Mucosa of stomach (tissue), 1 donor: ENCODE measurements at regions not wholly inside any gene's neighbourhood (a gene's known extent, or its start where the extent isn't known, plus 50 kb on each side); places are given as distances from the start of the nearest gene placed in this dataset.

ENCODE experiments used
- H3K27me3 ChIP-seq: one replicate; pipeline ENCODE4 v1.7.0; 2013; ENCODE audit warnings: mild to moderate bottlenecking, low read length; ENCODE audit not compliant: control insufficient read depth, insufficient read depth
- H3K36me3 ChIP-seq: one replicate; pipeline ENCODE4 v1.7.0; 2013; ENCODE audit warnings: low read length; ENCODE audit not compliant: control insufficient read depth, insufficient read depth
- H3K4me1 ChIP-seq: one replicate; pipeline ENCODE4 v1.7.0; 2013; ENCODE audit warnings: mild to moderate bottlenecking, low read length; ENCODE audit not compliant: control insufficient read depth, insufficient read depth
- H3K4me3 ChIP-seq: one replicate; pipeline ENCODE4 v1.7.0; 2013; ENCODE audit warnings: low read length
- H3K9ac ChIP-seq: one replicate; pipeline ENCODE4 v1.7.0; 2013; ENCODE audit warnings: mild to moderate bottlenecking, low read length, moderate library complexity
- H3K9me3 ChIP-seq: one replicate; pipeline ENCODE4 v1.7.0; 2013; ENCODE audit warnings: mild to moderate bottlenecking, low read length, moderate library complexity; ENCODE audit not compliant: control insufficient read depth
- donor health status: Pancreatic carcinoma.

DNA sequence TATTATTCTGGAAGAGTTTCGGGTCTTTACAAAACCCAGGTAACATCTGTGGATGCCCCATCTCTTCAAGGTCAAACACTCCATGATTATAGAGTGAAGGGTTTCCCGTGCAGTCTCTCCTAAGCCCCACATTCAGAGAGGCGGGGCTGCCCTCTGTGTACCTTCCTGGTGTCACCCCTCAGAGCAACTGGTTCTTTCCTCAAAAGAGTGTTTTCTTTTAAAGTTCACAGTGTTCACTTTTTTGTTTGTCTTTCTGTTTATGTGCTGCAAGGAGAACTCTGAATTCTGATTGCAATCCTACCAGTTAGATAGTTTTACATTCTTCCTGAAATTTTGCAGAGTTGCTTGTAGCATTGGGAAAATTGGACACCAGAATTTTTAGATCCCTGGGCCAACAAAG, 190.2 kb downstream of the ADAMTS15 start:
- Histone ChIP-seq H3K27me3 (no peaks in the 10 kb centered on the region), H3K9me3 (no peaks in the 10 kb centered on the region), H3K4me3 (no peak overlapping the region), H3K9ac (no peak overlapping the region), H3K4me1 (peaks cover 8% of the 10 kb centered on the region), H3K36me3 (no peaks in the 10 kb centered on the region)

DNA sequence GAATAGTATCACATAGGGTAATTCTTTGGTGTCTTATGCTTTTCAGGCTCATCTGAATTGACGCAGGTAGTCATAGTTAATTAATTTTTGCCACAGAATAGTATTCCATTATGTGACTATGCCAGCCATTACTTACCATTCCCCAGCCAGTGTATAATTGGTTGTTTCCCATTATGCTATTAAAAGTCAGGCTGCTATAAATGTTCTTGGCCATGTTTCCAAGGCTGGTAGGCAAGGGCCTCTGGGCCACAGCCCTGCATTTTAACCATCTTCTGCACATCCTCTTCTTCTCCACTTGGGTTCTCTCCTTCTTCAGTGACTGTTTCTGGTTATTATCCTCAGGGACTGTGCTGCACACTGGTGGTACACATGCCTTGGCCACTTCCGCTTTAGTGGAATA, 190.9 kb downstream of the ADAMTS15 start:
- no peaks in the 10 kb centered on the region for H3K36me3 ChIP-seq
- H3K27me3 ChIP-seq = no peaks in the 10 kb centered on the region
- H3K4me3 ChIP-seq = no peak overlapping the region
- H3K9me3 ChIP-seq = no peaks in the 10 kb centered on the region
- no peak overlapping the region for H3K9ac ChIP-seq
- H3K4me1 ChIP-seq = peaks cover 14% of the 10 kb centered on the region

DNA sequence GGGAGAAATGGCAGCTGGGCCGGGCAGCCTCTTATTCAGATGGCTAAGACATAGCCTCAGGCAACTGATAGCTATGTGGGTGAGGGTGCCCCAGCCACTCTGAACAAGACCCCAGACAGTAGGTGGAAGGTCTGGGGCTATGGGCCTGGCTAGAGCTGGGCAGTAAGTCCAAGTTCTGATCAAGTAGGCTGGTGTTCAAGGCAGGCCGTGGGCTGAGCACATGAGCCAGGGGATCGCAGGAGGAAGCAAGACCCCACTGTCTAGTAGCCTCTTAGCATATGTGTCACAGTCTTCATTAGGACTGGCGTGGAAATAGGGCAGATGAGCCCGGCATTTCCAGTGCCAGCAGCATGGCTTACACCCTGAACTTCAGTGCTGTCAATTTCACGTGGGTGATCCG, 192.1 kb downstream of the ADAMTS15 start:
- peaks cover 26% of the 10 kb centered on the region for H3K4me1 ChIP-seq
- H3K4me3 ChIP-seq = no peak overlapping the region
- no peaks in the 10 kb centered on the region for H3K9me3 ChIP-seq
- H3K36me3 ChIP-seq = no peaks in the 10 kb centered on the region
- no peaks in the 10 kb centered on the region for H3K27me3 ChIP-seq
- no peak overlapping the region for H3K9ac ChIP-seq

DNA sequence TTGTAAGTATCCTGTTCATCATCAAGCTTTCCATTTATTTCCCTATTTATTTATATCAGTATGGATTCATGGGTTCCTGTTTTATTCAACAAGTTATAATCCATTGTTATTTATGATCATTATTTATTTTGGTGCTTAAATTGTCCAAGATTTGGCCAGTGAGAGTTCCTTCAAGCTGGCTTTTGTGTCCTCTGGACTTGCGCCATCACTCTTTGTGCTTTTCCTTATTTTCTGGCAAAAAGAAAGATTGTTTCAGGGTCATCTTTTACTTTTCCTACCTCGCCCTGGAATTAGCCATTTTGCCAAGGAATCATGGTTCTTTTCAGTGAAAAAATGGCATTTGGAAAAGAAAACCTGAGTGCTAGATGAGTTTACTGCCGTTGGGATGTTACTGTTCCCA, 193.4 kb downstream of the ADAMTS15 start:
- no peak overlapping the region for H3K4me3 ChIP-seq
- H3K4me1 ChIP-seq = peaks cover 26% of the 10 kb centered on the region
- no peaks in the 10 kb centered on the region for H3K9me3 ChIP-seq
- H3K9ac ChIP-seq = no peak overlapping the region
- H3K27me3 ChIP-seq = no peaks in the 10 kb centered on the region
- no peaks in the 10 kb centered on the region for H3K36me3 ChIP-seq

DNA sequence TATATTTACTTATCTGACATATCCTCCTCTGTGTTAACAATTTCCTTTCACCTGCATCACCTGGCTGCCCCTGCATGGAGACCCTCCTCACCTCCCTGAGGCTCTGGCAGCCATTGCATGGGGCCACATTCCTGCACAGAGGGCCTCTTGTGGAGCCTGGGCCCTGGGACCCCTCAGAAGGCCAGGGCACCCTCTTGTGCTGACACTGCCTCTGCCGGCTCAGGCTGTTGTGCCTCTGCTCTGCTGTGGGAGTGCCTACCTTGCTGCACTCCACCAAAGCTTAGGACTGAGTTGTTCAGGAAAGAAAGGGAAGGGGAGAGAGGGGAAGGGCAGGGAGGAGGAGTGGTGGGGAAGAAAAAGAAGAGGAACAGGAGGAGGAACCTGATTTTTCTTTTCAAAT, 194.5 kb downstream of the ADAMTS15 start:
- Histone ChIP-seq H3K4me1 (peaks cover 22% of the 10 kb centered on the region), H3K36me3 (no peaks in the 10 kb centered on the region), H3K9me3 (no peaks in the 10 kb centered on the region), H3K27me3 (no peaks in the 10 kb centered on the region), H3K4me3 (no peak overlapping the region), H3K9ac (no peak overlapping the region)

DNA sequence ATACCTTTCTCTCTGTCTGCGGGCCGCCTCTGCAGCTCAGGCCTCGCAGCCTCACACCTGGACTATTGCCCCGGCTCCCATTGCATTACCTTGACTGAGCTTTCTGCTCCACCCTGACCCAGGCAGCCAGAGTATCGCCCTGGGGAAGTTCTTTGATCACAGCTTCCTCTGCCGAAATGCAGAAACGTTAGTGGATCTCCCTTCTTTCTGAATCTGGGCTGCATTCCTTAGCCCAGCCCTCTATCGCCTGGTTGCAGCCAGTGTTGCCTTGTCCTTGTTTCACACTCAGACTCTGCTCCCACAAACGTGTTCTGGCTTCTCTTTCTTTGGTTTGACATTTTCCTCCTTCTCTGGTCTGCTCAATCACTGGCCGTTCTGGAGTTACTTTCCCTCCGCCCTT, 195.7 kb downstream of the ADAMTS15 start:
- no peak overlapping the region for H3K4me3 ChIP-seq
- peaks cover 22% of the 10 kb centered on the region for H3K4me1 ChIP-seq
- no peaks in the 10 kb centered on the region for H3K27me3 ChIP-seq
- H3K36me3 ChIP-seq = no peaks in the 10 kb centered on the region
- H3K9ac ChIP-seq = no peak overlapping the region
- no peaks in the 10 kb centered on the region for H3K9me3 ChIP-seq

DNA sequence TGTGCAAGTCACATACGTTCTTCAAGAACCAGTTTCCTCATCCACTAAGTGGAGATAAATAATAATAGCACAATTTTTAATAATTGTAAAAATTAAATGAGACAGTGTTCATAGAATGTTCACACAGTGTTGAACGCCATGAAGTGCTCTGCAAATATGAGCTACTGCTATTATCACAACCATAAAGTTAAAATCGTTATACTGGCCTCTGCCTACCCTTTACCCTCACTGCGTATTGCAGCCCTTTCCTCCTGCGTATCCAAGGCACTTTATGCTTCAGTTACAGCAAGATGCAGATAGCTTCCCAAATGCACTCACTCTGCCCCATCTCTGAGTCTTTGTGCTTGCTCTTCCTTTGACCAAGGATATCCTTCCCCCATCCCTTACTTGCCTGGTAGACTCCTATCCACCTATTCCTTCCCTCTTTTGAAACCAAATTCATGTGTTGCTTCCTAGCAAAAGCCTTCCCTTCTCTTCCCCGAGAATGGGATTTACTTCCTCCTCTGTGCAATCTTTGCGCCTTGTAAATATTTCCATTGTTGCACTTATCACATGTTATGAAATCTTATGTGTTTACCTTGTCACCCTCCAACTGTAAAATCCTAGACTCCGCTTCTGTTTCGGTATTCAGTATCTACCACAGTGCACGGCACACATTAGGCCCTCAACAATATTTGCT, 196.9 kb downstream of the ADAMTS15 start:
- Histone ChIP-seq H3K27me3 (no peaks in the 10 kb centered on the region), H3K36me3 (no peaks in the 10 kb centered on the region), H3K9me3 (no peaks in the 10 kb centered on the region), H3K9ac (no peak overlapping the region), H3K4me1 (peaks cover 22% of the 10 kb centered on the region), H3K4me3 (no peak overlapping the region)

DNA sequence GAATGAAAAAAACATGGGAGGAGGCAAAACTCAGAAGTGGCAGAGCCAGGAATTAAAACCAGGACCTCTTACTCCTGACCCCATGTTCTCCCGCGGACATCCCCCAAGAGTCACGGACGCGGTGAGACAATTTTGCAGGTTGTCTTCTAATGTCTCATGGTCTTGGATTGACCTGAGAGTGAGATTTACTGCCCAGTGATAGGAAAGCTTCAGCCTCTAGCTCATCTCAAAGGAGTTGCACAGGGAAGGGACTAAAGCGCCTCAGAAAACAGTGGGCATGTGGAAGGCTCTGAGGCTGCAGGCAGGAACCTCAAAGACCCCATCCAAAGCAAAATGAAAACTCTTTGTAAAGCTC, 197.4 kb downstream of the ADAMTS15 start:
- no peak overlapping the region for H3K9ac ChIP-seq
- no peaks in the 10 kb centered on the region for H3K9me3 ChIP-seq
- no peaks in the 10 kb centered on the region for H3K36me3 ChIP-seq
- H3K4me1 ChIP-seq = peaks cover 22% of the 10 kb centered on the region
- no peaks in the 10 kb centered on the region for H3K27me3 ChIP-seq
- no peak overlapping the region for H3K4me3 ChIP-seq

DNA sequence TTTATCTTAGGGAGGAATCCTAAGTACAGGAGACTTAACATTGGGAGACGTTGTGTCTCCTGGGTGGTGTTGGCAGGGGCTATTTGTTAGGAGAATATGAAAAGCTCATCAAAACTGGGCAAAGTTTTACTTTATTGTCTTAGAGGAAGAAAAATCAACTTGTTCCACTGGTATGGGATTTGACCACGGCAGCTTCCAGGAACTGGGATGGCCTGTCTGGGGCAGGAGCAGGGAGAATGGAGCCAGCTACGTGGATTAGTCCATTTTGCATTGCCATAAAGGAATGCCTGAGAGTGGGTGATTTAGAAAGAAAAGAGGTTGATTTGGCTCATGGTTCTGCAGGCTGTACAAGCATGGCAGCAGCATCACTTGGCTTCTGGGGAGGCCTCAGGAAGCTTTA, 198.4 kb downstream of the ADAMTS15 start:
- peaks cover 22% of the 10 kb centered on the region for H3K4me1 ChIP-seq
- H3K9me3 ChIP-seq = no peaks in the 10 kb centered on the region
- no peak overlapping the region for H3K9ac ChIP-seq
- no peaks in the 10 kb centered on the region for H3K36me3 ChIP-seq
- no peaks in the 10 kb centered on the region for H3K27me3 ChIP-seq
- H3K4me3 ChIP-seq = no peak overlapping the region

DNA sequence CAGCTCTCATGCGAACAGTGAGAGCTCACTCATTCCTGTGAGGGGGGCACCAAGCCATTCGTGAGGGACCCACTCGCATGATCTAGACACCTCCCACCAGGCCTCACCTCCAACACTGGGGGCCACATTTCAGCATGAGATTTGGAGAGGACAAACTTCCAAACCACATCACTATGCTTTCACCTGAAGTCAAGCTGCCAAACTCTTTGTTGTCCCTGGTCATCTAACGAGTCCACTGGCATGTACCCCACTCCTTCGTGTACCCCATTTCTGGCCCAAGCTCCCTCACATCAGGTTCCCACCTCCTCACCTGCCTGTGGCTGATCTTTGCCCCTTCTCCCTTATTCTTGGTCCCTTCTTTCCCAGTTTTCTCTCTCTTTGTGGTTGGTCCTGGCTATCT, 198.9 kb downstream of the ADAMTS15 start:
- H3K4me3 ChIP-seq = no peak overlapping the region
- H3K9ac ChIP-seq = no peak overlapping the region
- peaks cover 22% of the 10 kb centered on the region for H3K4me1 ChIP-seq
- no peaks in the 10 kb centered on the region for H3K36me3 ChIP-seq
- no peaks in the 10 kb centered on the region for H3K9me3 ChIP-seq
- H3K27me3 ChIP-seq = no peaks in the 10 kb centered on the region

DNA sequence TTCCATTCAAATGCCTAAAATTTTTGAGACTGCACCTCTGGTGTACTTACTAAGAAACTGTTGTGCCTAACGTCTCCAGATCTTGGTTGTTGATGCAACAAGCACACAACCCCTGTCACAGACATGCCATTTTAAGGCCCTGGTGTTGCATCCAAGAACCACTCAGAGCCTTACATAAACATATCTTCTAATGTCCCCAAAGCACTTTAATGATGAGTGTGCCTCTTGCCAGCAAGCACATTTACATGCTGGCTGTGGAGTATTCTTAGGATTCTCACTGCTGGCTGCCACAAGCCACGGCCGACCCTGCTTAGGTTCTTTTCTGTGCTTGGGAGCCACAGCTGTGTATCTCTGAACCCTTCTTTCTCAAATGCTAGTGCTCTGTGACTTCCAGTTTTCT, 201.4 kb downstream of the ADAMTS15 start:
- H3K4me3 ChIP-seq = no peak overlapping the region
- H3K36me3 ChIP-seq = no peaks in the 10 kb centered on the region
- H3K9me3 ChIP-seq = no peaks in the 10 kb centered on the region
- H3K4me1 ChIP-seq = peaks cover 33% of the 10 kb centered on the region
- H3K27me3 ChIP-seq = no peaks in the 10 kb centered on the region
- H3K9ac ChIP-seq = no peak overlapping the region

DNA sequence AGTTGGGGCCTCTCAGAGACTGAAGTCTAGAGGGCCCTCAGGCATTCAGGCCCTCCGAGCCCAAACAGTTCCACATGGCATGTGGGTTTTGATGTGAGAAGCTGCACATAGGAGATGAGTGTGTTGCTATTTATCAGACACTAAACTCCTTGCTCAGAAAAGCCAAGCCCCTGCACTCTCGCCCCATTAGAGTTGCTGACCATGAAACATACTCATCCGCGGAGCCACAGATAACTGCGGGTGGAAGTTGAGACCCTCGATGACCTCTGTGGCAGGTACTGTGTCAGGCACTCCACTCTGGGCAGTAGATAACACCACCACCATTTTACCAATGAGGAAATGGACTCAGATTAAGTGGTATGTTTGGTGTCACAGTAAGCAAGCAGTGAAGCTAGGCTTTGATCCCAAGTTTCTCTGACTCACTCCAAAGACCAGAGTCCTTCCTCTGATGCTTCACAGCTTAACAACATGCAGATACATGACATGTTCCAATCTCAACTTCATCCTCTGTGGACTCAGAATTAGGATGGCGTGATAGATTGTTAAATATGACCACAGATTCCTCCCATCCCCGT, 202.1 kb downstream of the ADAMTS15 start:
- no peaks in the 10 kb centered on the region for H3K9me3 ChIP-seq
- H3K4me1 ChIP-seq = peaks cover 30% of the 10 kb centered on the region
- no peaks in the 10 kb centered on the region for H3K27me3 ChIP-seq
- H3K36me3 ChIP-seq = no peaks in the 10 kb centered on the region
- H3K4me3 ChIP-seq = no peak overlapping the region
- H3K9ac ChIP-seq = no peak overlapping the region
